ENCODE measurements at regions not wholly inside any gene's neighbourhood (a gene's known extent, or its start where the extent isn't known, plus 50 kb on each side); places are given as distances from the start of the nearest gene placed in this dataset.
"Not testable (repeated sequence)": the region's sequence is repeated elsewhere in the genome, so short reads cannot be mapped to it uniquely, and the experiment has no call there.

GRCh38 chr2:212791569-212791968 lies 253.0 kb upstream of the ERBB4 start:
- FAIRE-seq (no peak), DNase-seq (ENCODE audit: insufficient read length, low spot score) (no peak)
- TF ChIP-seq CTCF (IDR thresholded peaks at IDR 0.05; ENCODE audit: insufficient read depth, missing control alignments), result no peak

- FAIRE-seq; DNase-seq (ENCODE audit: insufficient read length, low spot score): not testable (repeated sequence)
Observed at GRCh38 chr2:212786088-212786487, 247.5 kb upstream of the ERBB4 start.

GRCh38 chr2:212777020-212777491 lies 238.5 kb upstream of the ERBB4 start:
- DNase-seq (ENCODE audit: insufficient read length, low spot score), result no peak

GRCh38 chr2:212773808-212774339 lies 235.3 kb upstream of the ERBB4 start:
- DNase-seq (ENCODE audit: insufficient read length, low spot score) (no peak), FAIRE-seq (no peak)
- no peak for TF ChIP-seq CTCF (IDR thresholded peaks at IDR 0.05; ENCODE audit: insufficient read depth, missing control alignments)

More at GRCh38 chr2:212777020-212777491, 238.5 kb upstream of the ERBB4 start:
- TF ChIP-seq CTCF (IDR thresholded peaks at IDR 0.05; ENCODE audit: insufficient read depth, missing control alignments), result peak; percentile 56
- FAIRE-seq, result peak; percentile 60

GRCh38 chr2:212770240-212770639 lies 231.6 kb upstream of the ERBB4 start:
- no peak for FAIRE-seq

GRCh38 chr2:212766921-212767320 lies 228.3 kb upstream of the ERBB4 start:
- DNase-seq (ENCODE audit: insufficient read length, low spot score), result no peak
- no peak for TF ChIP-seq CTCF (IDR thresholded peaks at IDR 0.05; ENCODE audit: insufficient read depth, missing control alignments)
- FAIRE-seq, result no peak

More at GRCh38 chr2:212770240-212770639, 231.6 kb upstream of the ERBB4 start:
- no peak for TF ChIP-seq CTCF (IDR thresholded peaks at IDR 0.05; ENCODE audit: insufficient read depth, missing control alignments)
- no peak for DNase-seq (ENCODE audit: insufficient read length, low spot score)

GRCh38 chr2:212752730-212753351 lies 214.2 kb upstream of the ERBB4 start:
- FAIRE-seq, result no peak
- no peak for TF ChIP-seq CTCF (IDR thresholded peaks at IDR 0.05; ENCODE audit: insufficient read depth, missing control alignments)
- DNase-seq (ENCODE audit: insufficient read length, low spot score), result no peak

All from D721Med (cell line).